LHCN-M2 (cell line): ENCODE measurements at regions not wholly inside any gene's neighbourhood (a gene's known extent, or its start where the extent isn't known, plus 50 kb on each side); places are given as distances from the start of the nearest gene placed in this dataset.
"Not testable (repeated sequence)": the region's sequence is repeated elsewhere in the genome, so short reads cannot be mapped to it uniquely, and the experiment has no call there.

ENCODE experiments used
- DNase-seq: peaks from one replicate; pipeline ENCODE4 v3.0.0-alpha.2; 2012; ENCODE audit warnings: low read depth

- no peak for DNase-seq
These were observed 282.8 kb upstream of the MGMT start for GRCh38 chr10:129184196-129184595.

GRCh38 chr10:129187331-129187730 lies 279.7 kb upstream of the MGMT start:
- no peak for DNase-seq

- DNase-seq, result no peak
These were observed 275.2 kb upstream of the MGMT start for GRCh38 chr10:129191797-129192196.

GRCh38 chr10:129192344-129193128 lies 274.5 kb upstream of the MGMT start:
- no peak for DNase-seq

- DNase-seq, result no peak
These were observed 273.9 kb upstream of the MGMT start for GRCh38 chr10:129193148-129193547.

- no peak for DNase-seq
These were observed 272.7 kb upstream of the MGMT start for GRCh38 chr10:129194181-129194870.

- no peak for DNase-seq
These were observed 267.2 kb upstream of the MGMT start for GRCh38 chr10:129199826-129200225.

GRCh38 chr10:129203819-129204218 lies 263.2 kb upstream of the MGMT start:
- no peak for DNase-seq

GRCh38 chr10:129207297-129207696 lies 259.7 kb upstream of the MGMT start:
- DNase-seq, result no peak

- DNase-seq, result no peak
These were observed 256.2 kb upstream of the MGMT start for GRCh38 chr10:129210876-129211275.

GRCh38 chr10:129213256-129213655 lies 253.8 kb upstream of the MGMT start:
- DNase-seq, result no peak

GRCh38 chr10:129213996-129214395 lies 253.0 kb upstream of the MGMT start:
- DNase-seq, result not testable (repeated sequence)

- no peak for DNase-seq
These were observed 247.7 kb upstream of the MGMT start for GRCh38 chr10:129219364-129219763.

GRCh38 chr10:129222436-129222835 lies 244.6 kb upstream of the MGMT start:
- DNase-seq, result no peak

GRCh38 chr10:129223363-129223762 lies 243.7 kb upstream of the MGMT start:
- DNase-seq, result no peak

GRCh38 chr10:129224065-129224464 lies 243.0 kb upstream of the MGMT start:
- no peak for DNase-seq

- no peak for DNase-seq
These were observed 235.2 kb upstream of the MGMT start for GRCh38 chr10:129231821-129232220.

GRCh38 chr10:129233351-129234148 lies 233.5 kb upstream of the MGMT start:
- no peak for DNase-seq

GRCh38 chr10:129236274-129236691 lies 230.8 kb upstream of the MGMT start:
- DNase-seq, result no peak

GRCh38 chr10:129241461-129241860 lies 225.6 kb upstream of the MGMT start:
- no peak for DNase-seq

- DNase-seq, result no peak
These were observed 222.7 kb upstream of the MGMT start for GRCh38 chr10:129244298-129244697.

- no peak for DNase-seq
These were observed 222.3 kb upstream of the MGMT start for GRCh38 chr10:129244757-129245156.
